Naive B cell (primary cell): ENCODE measurements at regions not wholly inside any gene's neighbourhood (a gene's known extent, or its start where the extent isn't known, plus 50 kb on each side); places are given as distances from the start of the nearest gene placed in this dataset.

Source experiments
- ATAC-seq, 2 donors: fragments of 150-1000 bp; cut with Tn5 transposase; 2 replicates each; pipeline ENCODE4 v1.10.0; 2021; ENCODE audit warnings: low read depth in 2 of 2, mild to moderate bottlenecking in 2 of 2, moderate library complexity in 2 of 2
- DNase-seq: peaks from one replicate; pipeline ENCODE4 v3.0.0; 2022
- H3K27ac Mint-ChIP-seq, 6 donors: one replicate each; pipeline ENCODE4 v1.8.0; 2020 to 2022; ENCODE audit warnings: mild to moderate bottlenecking in 6 of 6, mixed read lengths in 6 of 6, moderate library complexity in 5 of 6, inconsistent platforms in 2 of 6
- H3K27me3 Mint-ChIP-seq, 3 donors: one replicate each; pipeline ENCODE4 v1.8.0; 2021 to 2022; ENCODE audit warnings: mixed read lengths in 3 of 3, mild to moderate bottlenecking in 1 of 3
- H3K36me3 Mint-ChIP-seq, 2 donors: one replicate each; pipeline ENCODE4 v1.8.0; 2020 to 2022; ENCODE audit warnings: mixed read lengths in 2 of 2, inconsistent platforms in 1 of 2, mild to moderate bottlenecking in 1 of 2
- H3K4me1 Mint-ChIP-seq, 3 donors: one replicate each; pipeline ENCODE4 v1.8.0; 2020 to 2022; ENCODE audit warnings: mixed read lengths in 3 of 3, inconsistent platforms in 1 of 3, mild to moderate bottlenecking in 1 of 3, moderate library complexity in 1 of 3
- H3K4me3 Mint-ChIP-seq, 8 donors: one replicate each; pipeline ENCODE4 v1.8.0; 2020 to 2022; ENCODE audit warnings: mild to moderate bottlenecking in 8 of 8, mixed read lengths in 8 of 8, moderate library complexity in 8 of 8, inconsistent platforms in 2 of 8
- H3K9me3 Mint-ChIP-seq, 7 donors: one replicate each; pipeline ENCODE4 v1.8.0; 2020 to 2022; ENCODE audit warnings: mixed read lengths in 7 of 7, mild to moderate bottlenecking in 5 of 7, inconsistent platforms in 2 of 7, moderate library complexity in 1 of 7

- H3K27me3 Mint-ChIP-seq: peaks cover 0 to 5% (median 4%) of the 10 kb centered on the region in 3 donors
- ATAC-seq (no peak), DNase-seq (no peak)
- no peaks in the 10 kb centered on the region for H3K36me3 Mint-ChIP-seq
- H3K27ac Mint-ChIP-seq: no peak overlapping the region
- H3K9me3 Mint-ChIP-seq: peaks cover 0 to 10% (median 5%) of the 10 kb centered on the region in 7 donors
- no peaks in the 10 kb centered on the region for H3K4me1 Mint-ChIP-seq
- H3K4me3 Mint-ChIP-seq: no peak overlapping the region
Observed at GRCh38 chr16:80008857-80009256, 408.3 kb upstream of the MAF start.

DNA sequence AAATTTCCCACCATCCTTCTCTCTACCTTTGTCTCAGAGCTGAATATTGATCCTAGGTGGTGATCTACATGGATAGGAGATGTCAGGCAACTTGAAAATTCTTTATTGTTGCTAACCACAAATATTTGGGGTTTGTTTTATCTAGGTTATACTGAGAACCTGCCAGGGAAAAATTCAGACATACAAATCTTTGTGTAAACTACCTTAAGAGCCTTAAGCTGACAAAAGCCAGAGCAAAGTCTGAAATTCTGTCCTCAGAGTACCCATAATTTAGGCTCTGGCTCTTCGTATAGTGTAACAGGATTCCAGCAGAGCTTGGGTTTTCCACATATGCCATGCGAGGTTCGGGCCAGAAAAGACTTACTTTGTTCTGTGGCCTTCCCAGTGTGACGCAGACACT is 406.7 kb upstream of the MAF start:
- DNase-seq: no peak
- no peak for ATAC-seq
- Mint-ChIP-seq H3K27ac (no peak overlapping the region), H3K9me3 (peaks cover 0 to 12% (median 5%) of the 10 kb centered on the region in 7 donors), H3K4me3 (no peak overlapping the region), H3K27me3 (peaks cover 0 to 5% (median 4%) of the 10 kb centered on the region in 3 donors), H3K36me3 (no peaks in the 10 kb centered on the region), H3K4me1 (no peaks in the 10 kb centered on the region)

GRCh38 chr16:80006241-80007215 is 406.0 kb upstream of the MAF start:
- peaks cover 0 to 5% (median 4%) of the 10 kb centered on the region in 3 donors for H3K27me3 Mint-ChIP-seq
- ATAC-seq: no peak
- H3K27ac Mint-ChIP-seq: no peak overlapping the region
- H3K36me3 Mint-ChIP-seq: no peaks in the 10 kb centered on the region
- H3K4me3 Mint-ChIP-seq: no peak overlapping the region
- H3K9me3 Mint-ChIP-seq: peaks cover 0 to 12% (median 5%) of the 10 kb centered on the region in 7 donors
- no peaks in the 10 kb centered on the region for H3K4me1 Mint-ChIP-seq
- no peak for DNase-seq

DNA sequence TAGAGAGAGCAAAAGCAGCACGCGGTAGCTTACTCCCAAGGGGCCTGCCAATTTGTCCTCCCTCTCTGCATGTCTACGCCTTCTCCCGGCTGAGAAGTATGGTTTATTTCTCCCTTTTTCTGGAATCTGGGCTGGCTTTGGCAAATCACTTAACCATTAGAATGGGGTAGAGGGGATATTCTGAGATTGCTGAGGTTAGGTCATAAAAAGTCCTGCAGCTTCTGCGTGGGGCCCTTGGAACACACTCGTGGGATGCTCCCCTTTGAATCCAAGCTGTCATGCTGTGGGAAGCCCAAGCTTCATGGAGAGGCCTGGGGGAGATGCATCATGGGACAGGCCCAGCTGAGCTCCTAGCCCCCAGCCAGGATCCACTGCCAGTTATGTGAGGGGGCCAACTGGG is 403.6 kb upstream of the MAF start:
- ATAC-seq (no peak), DNase-seq (no peak)
- Mint-ChIP-seq H3K27ac (no peak overlapping the region), H3K9me3 (peaks cover 0 to 12% (median 2%) of the 10 kb centered on the region in 7 donors), H3K27me3 (peaks cover 0 to 5% (median 0%) of the 10 kb centered on the region in 3 donors), H3K36me3 (no peaks in the 10 kb centered on the region), H3K4me3 (no peak overlapping the region), H3K4me1 (no peaks in the 10 kb centered on the region)

- DNase-seq (no peak), ATAC-seq (no peak)
- H3K9me3 Mint-ChIP-seq: peaks cover 0 to 12% (median 2%) of the 10 kb centered on the region in 7 donors
- peaks cover 0 to 5% (median 0%) of the 10 kb centered on the region in 3 donors for H3K27me3 Mint-ChIP-seq
- no peak overlapping the region for H3K27ac Mint-ChIP-seq
- H3K36me3 Mint-ChIP-seq: no peaks in the 10 kb centered on the region
- no peaks in the 10 kb centered on the region for H3K4me1 Mint-ChIP-seq
- H3K4me3 Mint-ChIP-seq: no peak overlapping the region
Observed at GRCh38 chr16:80002261-80002660, 401.7 kb upstream of the MAF start.

DNA sequence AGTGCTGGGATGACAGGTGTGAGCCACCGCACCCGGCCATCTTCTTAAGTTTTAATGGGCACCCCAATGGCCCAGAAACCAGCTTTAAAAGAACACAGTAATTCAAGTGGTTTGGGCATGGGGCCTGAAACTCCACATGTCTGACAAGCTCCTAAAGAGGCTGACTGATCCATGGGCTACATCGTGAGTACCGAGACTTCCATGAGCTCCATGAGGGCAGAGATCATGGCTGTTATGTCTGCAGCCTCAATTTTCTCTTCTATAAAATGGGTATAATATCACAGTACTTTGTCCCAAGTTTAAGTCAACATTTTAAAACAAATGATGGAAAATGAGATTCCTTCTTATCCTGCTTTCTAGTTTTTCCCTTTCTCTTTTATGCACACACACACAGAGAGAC is 397.6 kb upstream of the MAF start:
- Mint-ChIP-seq H3K27ac (no peak overlapping the region), H3K27me3 (no peaks in the 10 kb centered on the region), H3K36me3 (no peaks in the 10 kb centered on the region), H3K4me3 (no peak overlapping the region), H3K9me3 (peaks cover 0 to 4% (median 0%) of the 10 kb centered on the region in 7 donors), H3K4me1 (no peaks in the 10 kb centered on the region)
- no peak for ATAC-seq
- DNase-seq: no peak

DNA sequence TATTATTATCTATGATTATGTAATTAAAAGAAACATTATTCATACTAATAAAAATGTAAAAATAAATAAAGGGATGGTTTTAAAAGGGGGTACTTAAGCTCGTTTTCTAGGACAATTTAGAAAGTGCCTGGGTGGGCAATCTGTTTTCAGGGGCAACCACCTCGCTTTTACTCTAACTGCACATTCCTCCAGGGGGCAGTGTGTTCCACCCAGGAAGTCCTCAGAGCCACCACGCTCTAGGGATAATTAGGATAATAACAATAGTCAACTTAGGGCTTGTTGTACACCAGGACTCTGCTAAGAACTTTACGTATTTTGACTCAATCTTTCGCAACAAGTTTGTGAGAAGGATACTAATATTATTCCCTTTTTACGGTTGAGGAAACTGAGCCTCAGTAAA is 396.7 kb upstream of the MAF start:
- no peaks in the 10 kb centered on the region for H3K4me1 Mint-ChIP-seq
- no peaks in the 10 kb centered on the region for H3K27me3 Mint-ChIP-seq
- DNase-seq (no peak), ATAC-seq (no peak)
- peaks cover 0 to 4% (median 0%) of the 10 kb centered on the region in 7 donors for H3K9me3 Mint-ChIP-seq
- H3K27ac Mint-ChIP-seq: no peak overlapping the region
- no peaks in the 10 kb centered on the region for H3K36me3 Mint-ChIP-seq
- H3K4me3 Mint-ChIP-seq: no peak overlapping the region

GRCh38 chr16:79996321-79996720 is 395.8 kb upstream of the MAF start:
- no peak for ATAC-seq
- Mint-ChIP-seq H3K27me3 (no peaks in the 10 kb centered on the region), H3K36me3 (no peaks in the 10 kb centered on the region), H3K27ac (no peak overlapping the region), H3K9me3 (peaks cover 0 to 4% (median 0%) of the 10 kb centered on the region in 7 donors), H3K4me1 (no peaks in the 10 kb centered on the region), H3K4me3 (no peak overlapping the region)
- DNase-seq: no peak

GRCh38 chr16:79995315-79995714 is 394.8 kb upstream of the MAF start:
- no peak overlapping the region for H3K27ac Mint-ChIP-seq
- H3K36me3 Mint-ChIP-seq: no peaks in the 10 kb centered on the region
- DNase-seq (no peak), ATAC-seq (no peak)
- no peak overlapping the region for H3K4me3 Mint-ChIP-seq
- no peaks in the 10 kb centered on the region for H3K4me1 Mint-ChIP-seq
- peaks cover 0 to 4% (median 0%) of the 10 kb centered on the region in 7 donors for H3K9me3 Mint-ChIP-seq
- no peaks in the 10 kb centered on the region for H3K27me3 Mint-ChIP-seq

DNA sequence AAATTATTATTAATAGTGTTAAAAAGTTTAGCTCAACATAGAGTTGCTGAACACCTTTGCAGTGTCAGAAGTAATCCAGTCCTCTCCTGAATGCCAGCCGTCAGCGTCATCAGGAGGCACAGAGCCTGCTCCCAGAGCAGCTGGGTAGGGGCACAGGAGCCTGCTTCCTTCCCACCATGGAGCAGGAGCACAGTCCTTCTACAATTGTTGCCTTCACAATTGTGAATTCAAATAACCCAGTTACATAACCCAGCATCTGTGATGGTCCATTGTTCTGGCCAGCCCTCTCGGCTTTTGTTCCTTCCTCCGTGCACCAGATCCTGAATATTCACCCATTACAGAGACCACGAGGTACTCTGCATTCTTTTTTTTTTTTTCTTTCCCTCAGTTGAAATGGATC is 393.9 kb upstream of the MAF start:
- no peaks in the 10 kb centered on the region for H3K4me1 Mint-ChIP-seq
- H3K27me3 Mint-ChIP-seq: no peaks in the 10 kb centered on the region
- H3K36me3 Mint-ChIP-seq: no peaks in the 10 kb centered on the region
- H3K9me3 Mint-ChIP-seq: peaks cover 0 to 4% (median 0%) of the 10 kb centered on the region in 7 donors
- ATAC-seq (no peak), DNase-seq (no peak)
- no peak overlapping the region for H3K27ac Mint-ChIP-seq
- H3K4me3 Mint-ChIP-seq: no peak overlapping the region

DNA sequence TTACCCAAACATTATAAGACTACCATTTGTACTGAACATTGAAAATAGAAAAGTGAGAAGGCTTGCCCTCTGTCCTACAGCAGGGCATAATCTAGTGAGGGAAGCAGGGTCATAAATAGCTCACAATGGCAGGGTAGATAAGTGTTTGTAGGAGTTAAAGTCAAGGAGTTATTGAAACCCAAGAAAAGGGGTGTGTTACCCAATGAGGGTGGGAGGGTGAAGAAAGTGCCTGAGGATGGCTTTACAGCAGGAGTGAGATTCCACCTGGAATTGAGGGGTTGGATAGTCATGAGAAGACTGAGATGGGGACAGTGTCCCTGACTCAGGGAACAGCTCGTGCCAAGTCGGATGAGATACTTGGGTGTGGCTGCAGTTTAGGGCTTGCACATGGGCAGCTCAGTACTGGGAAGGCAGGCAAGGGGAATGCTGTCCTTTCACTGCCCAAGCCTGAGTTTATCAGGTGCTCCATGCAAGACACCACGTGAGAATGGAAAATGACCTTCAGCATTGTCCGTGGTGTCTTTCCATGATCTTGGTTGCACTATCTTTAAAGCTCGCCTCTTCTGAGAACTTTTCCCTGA is 393.2 kb upstream of the MAF start:
- H3K9me3 Mint-ChIP-seq: peaks cover 0 to 4% (median 0%) of the 10 kb centered on the region in 7 donors
- no peaks in the 10 kb centered on the region for H3K27me3 Mint-ChIP-seq
- H3K4me3 Mint-ChIP-seq: no peak overlapping the region
- no peak for ATAC-seq
- no peaks in the 10 kb centered on the region for H3K4me1 Mint-ChIP-seq
- H3K27ac Mint-ChIP-seq: no peak overlapping the region
- H3K36me3 Mint-ChIP-seq: no peaks in the 10 kb centered on the region
- no peak for DNase-seq

DNA sequence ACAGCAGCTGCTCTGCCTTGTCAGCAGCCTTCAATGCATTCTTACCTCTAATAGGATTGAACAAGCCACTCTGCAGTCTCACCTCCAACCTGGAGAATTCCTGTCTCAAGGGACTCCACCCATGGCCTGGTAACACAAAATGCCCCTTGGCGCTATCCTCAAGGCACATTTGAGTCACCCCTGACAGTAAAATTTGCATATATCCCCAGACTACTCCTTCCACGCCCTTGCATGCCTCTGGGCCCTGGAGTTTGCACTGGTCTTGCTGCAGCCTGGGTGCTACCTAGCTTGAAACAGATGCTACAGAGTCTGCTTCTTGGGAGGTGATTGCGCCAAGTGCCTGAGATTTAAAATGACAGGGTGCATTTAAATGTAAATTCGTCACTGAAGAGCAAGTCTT is 391.4 kb upstream of the MAF start:
- peaks cover 0 to 4% (median 0%) of the 10 kb centered on the region in 7 donors for H3K9me3 Mint-ChIP-seq
- H3K27me3 Mint-ChIP-seq: no peaks in the 10 kb centered on the region
- H3K36me3 Mint-ChIP-seq: no peaks in the 10 kb centered on the region
- H3K4me1 Mint-ChIP-seq: no peaks in the 10 kb centered on the region
- DNase-seq (no peak), ATAC-seq (no peak)
- peak overlapping the region in 1 of 8 donors; percentile 29 for H3K4me3 Mint-ChIP-seq
- H3K27ac Mint-ChIP-seq: no peak overlapping the region

DNA sequence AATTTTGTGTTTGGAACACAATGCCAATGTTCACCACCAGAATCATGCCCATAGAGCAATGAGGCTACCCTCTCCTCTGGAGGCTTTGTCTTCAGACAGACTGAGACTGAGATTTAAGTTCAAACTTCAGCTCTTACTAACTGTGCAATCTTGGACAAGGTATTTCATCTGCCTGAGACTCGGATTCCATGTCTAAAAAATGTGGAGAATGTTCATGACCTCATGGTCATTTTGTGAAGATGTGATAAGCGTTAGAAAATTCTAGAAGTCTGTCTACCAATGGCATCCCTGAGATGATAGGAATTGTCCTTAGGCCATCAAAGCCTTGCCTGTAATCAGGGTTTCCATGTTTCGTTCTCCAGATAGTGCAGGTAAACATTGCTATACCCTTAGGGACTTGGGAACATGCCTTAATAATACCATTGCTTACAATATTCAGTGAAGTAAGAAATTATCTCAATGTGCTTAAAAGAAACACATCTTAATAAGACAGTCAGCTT is 388.2 kb upstream of the MAF start:
- Mint-ChIP-seq H3K4me1 (no peaks in the 10 kb centered on the region), H3K9me3 (peaks cover 0 to 4% (median 0%) of the 10 kb centered on the region in 7 donors), H3K27ac (peak overlapping the region in 1 of 6 donors; percentile 12), H3K36me3 (no peaks in the 10 kb centered on the region), H3K4me3 (no peak overlapping the region), H3K27me3 (no peaks in the 10 kb centered on the region)
- DNase-seq: no peak
- no peak for ATAC-seq

GRCh38 chr16:79988089-79988488 is 387.6 kb upstream of the MAF start:
- H3K4me1 Mint-ChIP-seq: no peaks in the 10 kb centered on the region
- DNase-seq: no peak
- H3K27ac Mint-ChIP-seq: no peak overlapping the region
- H3K4me3 Mint-ChIP-seq: no peak overlapping the region
- no peak for ATAC-seq
- no peaks in the 10 kb centered on the region for H3K27me3 Mint-ChIP-seq
- no peaks in the 10 kb centered on the region for H3K36me3 Mint-ChIP-seq
- no peaks in the 10 kb centered on the region for H3K9me3 Mint-ChIP-seq
